AG08395 (cell line): ENCODE measurements at regions not wholly inside any gene's neighbourhood (a gene's known extent, or its start where the extent isn't known, plus 50 kb on each side); places are given as distances from the start of the nearest gene placed in this dataset.
"Not testable (repeated sequence)": the region's sequence is repeated elsewhere in the genome, so short reads cannot be mapped to it uniquely, and the experiment has no call there.

ENCODE experiments used
- DNase-seq: peaks from one replicate; pipeline ENCODE4 v3.0.0; 2012; ENCODE audit warnings: mixed read lengths, low spot score

DNA sequence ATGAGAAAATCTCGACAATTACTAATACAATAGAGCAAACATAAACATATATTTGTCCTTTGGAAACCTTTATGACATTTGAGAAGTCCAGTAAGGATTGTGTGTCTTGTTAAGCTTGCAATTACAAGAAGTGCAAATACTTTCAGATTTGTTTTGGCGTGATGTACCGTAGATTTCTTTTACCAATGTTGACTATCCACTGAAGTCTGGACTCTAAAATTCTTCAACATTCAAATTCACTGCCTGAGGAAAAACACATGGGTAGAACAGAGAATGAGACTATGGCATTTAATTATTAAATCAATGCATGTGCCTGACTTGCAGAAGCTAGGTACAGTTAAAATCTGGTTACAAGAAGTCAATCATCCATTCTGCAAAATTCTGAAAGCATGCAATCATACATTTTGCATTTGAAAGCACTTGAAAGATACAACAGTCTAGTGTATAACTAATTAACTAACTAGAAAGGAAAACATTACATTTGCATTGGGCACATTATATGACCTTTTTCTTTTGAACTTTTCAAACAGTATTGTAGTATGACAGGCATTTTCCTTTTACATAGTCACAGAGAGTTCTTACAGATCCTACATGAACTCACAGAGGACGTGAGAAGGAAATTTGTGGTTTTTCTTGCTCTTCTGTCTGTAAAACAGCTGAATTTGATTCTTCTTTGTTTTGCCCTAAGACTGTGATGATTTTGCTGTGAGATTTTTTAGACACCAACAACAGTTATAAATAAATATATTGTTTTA lies 511.1 kb upstream of the ADGRL4 start:
- no peak for DNase-seq

DNA sequence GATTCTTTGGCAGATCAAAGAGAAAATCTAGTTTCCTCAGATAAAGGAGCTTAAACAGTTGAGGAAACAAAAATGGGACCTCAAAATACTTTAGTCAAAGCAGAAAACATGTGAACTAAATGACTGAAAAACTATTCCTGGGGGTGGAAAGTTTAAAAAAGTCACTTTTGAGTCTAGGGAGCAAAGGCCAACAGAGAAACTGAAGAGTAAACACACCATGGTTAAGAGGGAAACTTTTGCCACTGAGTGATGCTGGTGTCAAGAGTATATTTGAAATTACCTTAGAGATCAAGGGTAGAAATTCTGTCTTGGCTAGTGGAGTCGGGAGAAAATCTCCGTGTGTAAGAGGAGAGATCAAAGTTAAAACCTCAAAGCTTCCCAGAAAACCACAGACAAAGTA lies 501.2 kb upstream of the ADGRL4 start:
- no peak for DNase-seq

DNA sequence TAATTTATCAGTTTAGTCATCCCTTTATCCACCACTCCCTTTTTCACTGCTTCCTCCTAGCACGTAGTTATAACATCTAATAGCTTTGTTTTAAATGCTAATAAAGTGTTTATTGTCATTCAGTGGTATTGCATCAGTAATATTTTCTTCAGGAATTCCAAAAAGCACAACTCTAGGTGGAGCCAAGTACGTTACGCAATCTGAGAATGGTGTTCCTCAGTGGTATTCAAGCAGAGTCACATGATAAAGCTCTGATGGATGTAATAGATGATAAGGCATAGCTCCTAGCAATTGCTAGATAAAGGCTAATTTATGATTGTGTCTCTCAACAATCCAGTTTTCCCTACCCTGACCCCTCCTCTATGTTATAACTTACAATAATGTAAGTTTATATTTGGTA lies 494.6 kb upstream of the ADGRL4 start:
- no peak for DNase-seq

DNA sequence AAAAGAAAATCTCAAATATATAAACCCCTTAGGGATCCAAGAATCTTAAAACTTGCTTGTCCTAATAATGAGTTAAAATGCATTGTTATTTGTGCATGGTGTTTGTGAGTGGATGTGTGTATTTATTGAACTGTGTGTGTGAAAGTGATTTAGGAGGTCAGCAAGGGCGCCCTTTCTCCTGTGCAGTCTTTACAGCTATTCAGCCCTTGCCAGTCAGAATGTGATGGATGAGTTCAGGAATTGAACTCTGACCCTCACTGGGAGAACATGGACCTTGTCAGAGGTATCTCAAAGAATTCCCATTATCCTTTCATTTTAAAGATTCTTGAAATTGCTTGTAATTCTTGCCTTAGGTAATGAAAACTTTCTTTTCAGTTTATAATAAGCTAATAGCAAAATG lies 493.0 kb upstream of the ADGRL4 start:
- DNase-seq, result no peak

DNA sequence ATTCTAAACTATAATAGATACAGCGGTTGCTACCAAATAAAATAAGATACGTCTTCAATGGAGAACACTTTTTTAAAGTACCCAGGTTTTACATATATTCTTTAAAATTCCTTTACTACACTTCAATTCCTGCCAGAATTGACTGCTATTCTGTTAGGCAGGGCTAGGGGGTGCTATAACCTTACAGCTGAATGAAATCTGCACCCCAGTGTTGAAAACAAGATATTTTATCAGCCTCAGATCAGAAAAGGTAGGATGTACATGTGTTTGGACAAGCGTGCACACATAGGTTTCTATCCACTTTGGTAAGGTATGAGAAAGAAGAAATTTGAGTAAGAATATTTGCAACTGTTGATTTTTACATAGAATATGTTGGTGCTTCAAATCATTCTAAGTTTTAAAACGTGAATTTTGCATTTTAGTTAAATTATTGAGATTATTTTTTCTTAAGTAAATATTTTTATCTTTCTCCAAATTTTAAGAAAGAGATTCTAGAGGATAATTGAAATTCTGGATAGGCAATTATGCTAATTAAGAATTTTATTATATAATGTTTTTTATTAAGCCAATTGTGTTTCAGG lies 490.8 kb upstream of the ADGRL4 start:
- peak; percentile 40 for DNase-seq

DNA sequence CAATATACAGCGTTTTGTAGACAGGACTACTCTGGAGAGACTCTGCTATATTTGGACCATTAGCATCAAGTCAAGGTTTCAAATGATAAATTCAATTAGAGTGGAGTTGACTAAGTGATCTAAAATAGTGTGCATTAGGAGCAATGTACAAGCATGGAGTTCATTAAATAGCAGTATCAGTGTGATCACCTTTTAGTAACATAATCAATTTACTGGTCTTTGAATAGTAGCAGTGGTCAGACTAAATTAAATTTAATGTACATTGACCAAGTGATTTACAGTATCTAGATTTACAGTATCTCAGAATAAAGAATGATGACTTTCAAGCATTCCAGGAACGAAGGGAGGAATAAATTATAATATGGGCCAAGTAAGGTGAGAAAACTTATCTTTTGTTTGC lies 489.6 kb upstream of the ADGRL4 start:
- DNase-seq, result no peak

DNA sequence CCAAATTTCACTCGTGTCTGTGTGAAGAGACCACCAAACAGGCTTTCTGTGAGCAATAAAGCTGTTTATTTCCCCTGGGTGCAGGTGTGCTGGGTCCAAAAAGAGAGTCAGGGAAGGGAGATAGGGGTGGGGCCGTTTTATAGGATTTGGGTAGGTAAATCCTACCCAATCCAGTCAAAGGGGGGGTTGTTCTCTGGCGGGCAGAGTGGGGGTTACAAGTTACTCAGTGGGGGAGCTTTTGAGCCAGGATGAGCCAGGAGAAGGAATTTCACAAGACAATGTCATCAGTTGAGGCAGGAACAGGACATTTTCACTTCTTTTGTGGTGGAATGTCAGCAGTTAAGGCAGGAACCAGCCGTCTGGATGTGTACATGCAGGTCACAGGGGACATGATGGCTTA lies 487.2 kb upstream of the ADGRL4 start:
- DNase-seq, result not testable (repeated sequence)

DNA sequence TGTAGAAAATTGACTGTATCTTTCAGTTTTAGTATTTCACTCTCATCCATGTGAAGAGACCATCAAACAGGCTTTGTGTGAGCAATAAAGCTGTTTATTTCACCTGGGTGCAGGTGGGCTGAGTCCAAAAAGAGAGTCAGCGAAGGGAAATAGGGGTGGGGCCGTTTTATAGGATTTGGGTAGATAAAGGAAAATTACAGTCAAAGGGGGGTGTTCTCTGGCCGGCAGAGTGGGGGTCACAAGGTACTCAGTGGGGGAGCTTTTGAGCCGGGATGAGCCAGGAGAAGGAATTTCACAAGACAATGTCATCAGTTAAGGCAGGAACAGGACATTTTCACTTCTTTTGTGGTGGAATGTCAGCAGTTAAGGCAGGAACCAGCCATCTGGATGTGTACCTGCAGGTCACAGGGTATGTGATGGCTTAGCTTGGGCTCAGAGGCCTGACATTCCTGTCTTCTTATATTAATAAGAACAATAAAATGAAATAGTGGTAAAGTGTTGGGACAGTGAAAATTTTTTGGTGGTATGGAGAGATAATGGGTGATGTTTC lies 482.1 kb upstream of the ADGRL4 start:
- not testable (repeated sequence) for DNase-seq

DNA sequence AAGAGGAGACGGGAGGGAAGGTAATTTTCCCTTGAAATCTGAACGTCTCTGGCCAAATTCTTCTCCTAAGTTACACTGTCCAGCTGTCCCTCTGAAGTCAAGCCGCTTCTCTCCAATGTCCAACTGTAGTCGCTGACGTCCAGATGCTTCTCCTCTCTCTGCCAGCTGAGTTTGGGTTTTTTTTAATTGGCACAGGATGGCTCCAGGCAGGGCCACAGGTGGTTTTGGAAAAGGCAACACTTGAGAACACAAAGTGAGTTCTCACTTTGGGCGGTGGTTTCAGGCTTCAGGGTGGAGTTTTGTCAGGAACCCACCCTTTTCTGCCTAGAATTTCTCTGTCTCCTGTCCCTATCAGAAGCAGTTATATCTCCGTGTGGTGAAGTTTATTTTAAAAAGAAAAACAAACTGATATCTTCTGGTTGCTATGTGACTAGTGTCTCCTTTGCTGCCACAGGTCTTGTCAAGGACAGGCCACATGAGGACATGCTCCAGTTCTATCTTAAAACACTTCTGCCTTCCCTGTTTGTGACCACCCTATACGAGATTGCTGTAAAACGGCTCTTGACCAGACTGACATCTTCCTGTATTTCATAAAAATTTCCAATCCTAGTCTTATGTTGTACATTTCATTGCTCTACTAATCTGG lies 472.3 kb upstream of the ADGRL4 start:
- DNase-seq, result no peak

DNA sequence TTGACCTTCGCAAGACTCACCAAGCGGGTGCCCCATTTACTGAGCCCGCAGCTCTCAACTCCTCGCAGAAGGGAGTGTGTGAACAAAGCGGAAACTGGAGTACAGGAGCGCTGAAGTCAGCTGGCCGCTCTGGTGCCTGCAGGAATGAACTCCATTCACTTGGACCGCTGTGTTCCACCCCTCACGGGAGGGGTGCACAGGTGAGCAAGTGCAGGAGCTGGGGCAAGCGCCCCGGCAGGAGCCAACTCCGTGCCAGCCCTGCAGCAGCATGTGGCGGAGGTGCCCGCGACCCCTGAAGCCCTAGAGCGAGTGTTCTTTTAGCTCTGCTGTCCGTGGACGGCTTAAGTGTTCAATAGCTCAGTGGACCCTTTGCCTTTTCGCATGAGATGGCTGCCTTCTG lies 471.6 kb upstream of the ADGRL4 start:
- DNase-seq, result no peak

DNA sequence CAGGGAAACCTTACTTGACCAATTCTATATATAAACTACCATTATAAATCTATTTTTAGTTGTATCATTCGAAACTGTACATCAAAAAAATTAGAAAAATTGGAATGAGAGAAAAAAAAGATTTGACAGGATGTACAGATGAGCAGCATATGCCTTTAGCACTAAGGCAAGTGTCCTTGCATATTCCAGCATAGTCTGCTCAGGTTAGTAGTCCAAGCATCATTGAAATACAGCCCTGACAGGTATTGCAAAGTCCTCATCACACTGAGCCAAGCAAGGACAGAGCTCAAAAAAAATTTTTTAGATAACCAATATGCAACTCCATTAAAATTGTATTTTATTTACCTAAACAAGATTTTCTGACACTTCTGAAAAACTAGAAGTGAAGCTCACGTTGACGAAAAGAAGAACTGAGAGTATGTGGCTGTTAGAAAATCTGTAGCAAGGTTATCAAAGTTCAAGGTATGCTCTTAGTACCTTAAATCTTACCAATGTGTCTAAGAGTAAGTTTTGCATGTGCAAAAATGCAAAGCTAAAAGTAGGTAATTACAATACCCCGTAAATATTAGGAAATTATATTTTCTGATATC lies 465.6 kb upstream of the ADGRL4 start:
- DNase-seq, result no peak

DNA sequence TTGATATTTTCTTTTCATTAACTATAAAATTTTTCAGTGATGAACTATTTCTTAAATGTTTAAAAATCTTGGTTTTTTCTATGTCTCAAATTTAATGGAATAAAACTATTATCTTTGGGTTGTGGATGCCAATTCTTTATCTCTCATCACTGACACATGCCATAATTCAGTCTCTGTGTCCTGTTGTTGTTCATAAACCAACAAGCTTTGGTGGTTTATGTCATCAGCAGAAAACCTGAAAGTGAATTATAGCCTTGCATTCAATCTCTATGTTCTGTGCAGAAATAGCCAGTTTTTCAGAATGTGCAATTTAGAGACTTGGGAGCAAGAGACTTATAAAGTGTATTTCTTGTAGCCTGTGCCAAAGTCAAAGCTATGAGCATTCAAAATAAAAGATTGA lies 462.6 kb upstream of the ADGRL4 start:
- no peak for DNase-seq

DNA sequence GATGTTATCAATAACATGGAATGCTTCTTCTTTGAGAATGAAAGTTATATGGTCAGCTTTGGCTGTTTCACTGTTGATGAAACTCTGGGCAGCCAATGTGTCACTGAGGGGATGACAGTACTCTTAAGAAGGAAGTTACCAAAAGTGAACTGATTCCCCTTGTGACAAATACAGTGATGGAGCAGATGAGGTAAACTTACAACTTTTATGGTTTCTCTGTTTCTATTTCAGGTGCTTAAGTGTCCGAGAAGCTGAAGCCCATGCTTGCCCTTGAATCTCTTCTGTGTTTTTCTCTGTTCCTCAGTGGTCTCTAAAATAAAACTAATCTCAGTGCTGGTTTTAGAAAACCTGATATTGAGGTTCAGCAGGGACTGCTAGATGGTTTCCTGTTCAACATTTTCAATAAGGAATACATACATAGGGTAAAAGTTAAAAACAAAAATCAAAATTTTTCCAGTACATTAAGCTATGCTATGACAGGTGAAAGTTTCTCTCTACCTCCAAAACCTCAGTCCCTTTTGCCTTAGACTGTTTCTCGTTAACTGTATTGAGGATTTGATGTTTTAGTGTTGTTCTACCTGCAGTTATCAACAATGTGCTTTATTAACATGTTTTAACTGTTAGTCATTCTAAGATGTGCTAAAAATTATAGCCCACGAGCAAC lies 454.4 kb upstream of the ADGRL4 start:
- no peak for DNase-seq

DNA sequence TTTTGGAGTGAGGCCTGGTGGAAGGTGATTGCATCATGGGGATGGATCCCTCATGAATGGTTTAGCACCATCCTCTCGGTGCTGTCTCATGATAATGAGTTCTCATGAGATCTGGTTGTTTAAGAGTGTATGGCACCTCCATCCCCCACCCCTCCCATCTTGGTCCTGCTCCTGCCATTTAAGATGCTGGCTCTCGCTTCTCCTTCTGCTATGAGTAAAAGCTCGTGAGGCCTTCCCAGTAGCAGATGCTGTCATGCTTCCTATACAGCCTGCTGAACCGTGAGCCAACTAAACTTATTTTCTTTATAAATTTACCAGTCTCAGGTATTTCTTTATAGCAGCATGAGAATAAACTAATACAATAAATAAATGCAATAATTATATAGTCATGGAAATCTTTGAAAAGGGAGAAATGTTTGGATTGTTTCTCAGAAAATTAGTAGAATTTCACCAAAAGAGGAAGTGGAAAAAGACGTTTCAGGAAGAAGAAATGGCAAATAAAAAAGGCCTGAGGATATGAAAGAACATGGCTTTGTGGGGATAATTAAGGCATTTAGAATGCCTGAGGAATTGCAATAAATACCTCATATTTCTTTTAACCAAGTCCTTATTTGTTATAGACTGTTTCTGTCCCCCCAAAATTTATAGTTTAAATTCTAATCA lies 451.2 kb upstream of the ADGRL4 start:
- DNase-seq, result no peak

DNA sequence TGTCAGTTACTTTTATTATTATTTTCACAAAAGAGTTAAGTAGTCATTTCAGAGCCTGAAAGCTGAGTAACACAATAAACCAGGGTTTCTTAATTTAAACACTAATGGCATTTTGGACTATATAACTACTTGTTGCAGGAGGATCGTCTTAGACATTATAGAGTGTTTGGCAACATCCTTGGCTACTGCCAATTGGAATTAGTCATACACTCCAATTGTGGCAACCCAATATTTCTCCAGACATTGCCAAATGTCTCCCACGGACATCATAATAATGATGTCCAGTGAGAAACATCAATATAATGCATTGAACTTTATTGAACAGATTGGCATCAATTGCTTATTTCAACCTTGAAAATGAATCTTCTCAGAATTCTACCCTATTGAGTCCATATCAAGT lies 441.9 kb upstream of the ADGRL4 start:
- DNase-seq, result no peak

DNA sequence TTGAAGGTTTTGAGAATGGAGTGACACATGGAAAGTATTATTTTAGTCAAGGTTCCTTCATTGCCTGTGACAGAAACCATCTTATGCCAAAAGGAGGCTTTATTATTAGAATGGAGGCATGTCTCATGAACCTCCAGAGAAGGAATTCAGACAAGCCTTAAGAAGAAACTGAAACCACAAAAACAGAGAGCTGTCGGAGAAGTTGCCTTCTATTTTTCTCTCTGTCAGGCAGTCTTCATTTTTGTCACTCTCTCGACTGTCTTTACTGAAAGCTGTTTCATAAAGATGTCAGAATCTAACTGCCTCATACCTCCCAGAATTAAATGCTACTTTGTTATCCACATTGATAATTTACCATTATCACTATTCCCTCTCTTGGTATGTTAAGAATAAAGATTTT lies 434.7 kb upstream of the ADGRL4 start:
- no peak for DNase-seq

DNA sequence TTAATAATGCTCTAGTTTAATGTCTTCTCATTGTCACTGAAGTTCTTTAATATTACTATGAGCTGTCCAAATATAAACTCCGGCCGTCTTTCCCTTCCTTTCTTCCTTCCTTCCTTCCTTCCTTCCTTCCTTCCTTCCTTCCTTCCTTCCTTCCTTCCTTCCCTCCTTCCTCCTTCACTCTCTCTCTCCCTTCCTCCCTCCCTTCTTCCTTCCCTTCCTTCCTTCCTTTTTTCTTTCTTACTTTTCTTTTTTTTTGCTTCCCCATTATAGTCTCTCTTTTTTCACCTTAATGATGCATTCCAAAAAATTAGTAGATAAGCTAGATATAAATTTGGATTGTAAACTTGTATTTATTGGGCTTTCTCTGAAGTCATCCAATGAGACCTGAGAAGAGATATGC lies 431.0 kb upstream of the ADGRL4 start:
- DNase-seq, result no peak

DNA sequence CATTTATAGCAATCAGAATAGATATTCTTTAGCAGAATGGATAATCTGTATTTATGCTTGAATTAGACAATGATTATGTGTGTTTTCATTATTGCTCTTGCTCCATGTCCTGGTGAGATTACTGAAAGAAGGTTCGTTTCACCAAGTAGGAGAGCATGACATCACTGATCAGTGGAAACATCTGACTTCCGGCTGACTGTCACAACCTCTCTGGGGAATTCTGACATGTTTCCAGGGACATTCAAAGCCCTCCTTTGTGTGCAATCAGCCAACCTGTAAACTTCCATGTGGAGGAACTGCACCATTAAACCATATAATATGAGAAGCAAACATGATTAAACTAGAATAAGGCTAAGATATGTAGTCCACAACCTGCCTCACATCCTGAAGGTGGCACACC lies 424.8 kb upstream of the ADGRL4 start:
- DNase-seq, result no peak

DNA sequence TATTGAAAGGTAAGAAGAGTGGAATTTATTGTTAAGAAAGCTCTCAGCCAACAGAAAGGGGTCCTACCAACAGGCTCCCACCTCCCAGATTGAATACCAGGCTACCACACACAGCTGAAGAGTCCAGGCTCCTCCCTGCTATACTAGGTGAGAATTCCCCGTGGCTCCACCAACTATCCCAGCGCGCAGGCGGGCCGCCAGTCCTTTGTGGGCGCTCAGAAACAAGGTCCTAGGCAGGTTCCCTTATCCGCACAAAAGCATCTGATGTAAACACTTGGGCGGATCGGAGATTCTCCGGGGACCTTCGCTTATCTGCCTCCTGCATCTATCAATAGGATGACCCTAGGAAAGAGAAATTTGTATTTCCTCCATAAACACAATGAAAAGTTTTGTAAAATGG lies 423.9 kb upstream of the ADGRL4 start:
- DNase-seq, result no peak

DNA sequence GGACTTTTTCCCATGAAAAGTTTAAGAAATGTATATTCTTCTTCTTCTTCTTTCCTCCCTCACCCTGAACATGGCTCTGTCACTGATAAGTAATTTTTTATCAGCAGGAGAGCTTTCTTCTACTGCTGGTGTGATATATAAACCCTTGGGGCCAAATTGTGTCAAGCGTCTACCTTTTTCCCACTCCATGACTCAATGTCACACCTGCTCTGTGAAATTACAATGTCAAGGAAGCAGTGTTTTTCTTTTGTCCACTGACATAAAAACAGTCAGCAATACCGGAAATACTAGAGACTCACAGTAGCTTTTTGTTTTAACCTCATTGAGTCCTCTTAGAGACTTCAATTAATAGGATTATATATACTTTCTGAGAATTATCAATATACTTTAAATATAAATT lies 416.2 kb upstream of the ADGRL4 start:
- no peak for DNase-seq

DNA sequence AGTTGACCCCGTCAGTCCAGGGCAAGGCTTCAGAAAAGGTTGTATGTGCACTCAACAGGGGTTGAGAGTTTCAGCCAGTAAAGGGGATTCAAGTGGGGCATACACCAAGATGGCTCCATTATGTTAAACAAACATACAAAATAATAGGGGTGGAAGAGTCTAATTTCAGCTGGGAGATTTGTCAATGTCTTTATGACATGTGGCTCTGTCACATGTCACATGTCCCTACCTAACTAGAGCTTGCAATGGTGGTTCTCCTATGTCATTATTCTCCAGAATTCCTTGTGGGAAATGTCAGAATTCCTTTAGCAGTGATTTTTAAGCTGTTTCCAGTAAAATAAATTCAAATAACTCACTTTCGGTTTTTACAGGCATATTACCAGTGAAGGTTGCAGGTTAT lies 392.0 kb upstream of the ADGRL4 start:
- no peak for DNase-seq

DNA sequence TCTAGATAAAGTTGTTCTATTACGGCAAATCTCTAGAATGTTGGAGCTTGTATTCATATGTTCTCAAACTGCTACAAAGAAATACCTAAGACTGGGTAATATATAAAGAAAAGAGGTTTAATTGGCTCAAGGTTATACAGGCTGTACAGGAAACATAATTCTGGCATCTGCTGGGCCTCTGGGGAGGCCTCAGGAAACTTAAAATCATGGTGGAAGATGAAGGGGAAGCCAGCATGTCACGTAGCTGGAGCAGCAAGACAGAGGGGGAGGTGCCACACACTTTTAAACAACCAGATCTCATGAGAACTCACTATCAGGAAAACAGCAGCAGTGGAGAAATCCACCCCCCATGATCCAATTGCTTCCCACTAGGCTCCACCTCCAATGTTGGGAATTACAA lies 390.4 kb upstream of the ADGRL4 start:
- no peak for DNase-seq
